WTC11 (cell line): ENCODE measurements at regions not wholly inside any gene's neighbourhood (a gene's known extent, or its start where the extent isn't known, plus 50 kb on each side); places are given as distances from the start of the nearest gene placed in this dataset.

Experiments used
- CREM ChIP-seq: sonication (generic); formaldehyde crosslinking; IDR thresholded peaks from 2 replicates; pipeline ENCODE4 v1.8.1; 2022; ENCODE audit warnings: mild to moderate bottlenecking, missing genetic modification reagents, moderate library complexity
- CTCF ChIP-seq: fragments of 200-600 bp; IDR thresholded peaks from 2 replicates; pipeline ENCODE4 v1.8.0; 2022; ENCODE audit warnings: antibody characterized with exemption
- MAX ChIP-seq: sonication (generic); formaldehyde crosslinking; IDR thresholded peaks from 2 replicates; pipeline ENCODE4 v1.8.0; 2022; ENCODE audit warnings: mild to moderate bottlenecking, missing genetic modification reagents
- NR1H2 ChIP-seq: sonication (generic); formaldehyde crosslinking; IDR thresholded peaks from 2 replicates; pipeline ENCODE4 v1.9.0; 2021; ENCODE audit warnings: mild to moderate bottlenecking, moderate library complexity, missing genetic modification reagents
- SMAD3 ChIP-seq: sonication (generic); formaldehyde crosslinking; IDR thresholded peaks from 2 replicates; pipeline ENCODE4 v1.8.0; 2022; ENCODE audit warnings: missing genetic modification reagents, mild to moderate bottlenecking, borderline replicate concordance
- TCF7 ChIP-seq: sonication (generic); formaldehyde crosslinking; IDR thresholded peaks from 2 replicates; pipeline ENCODE4 v1.8.0; 2022; ENCODE audit warnings: mild to moderate bottlenecking, low read depth, missing genetic modification reagents, moderate library complexity
- ZNF138 ChIP-seq: sonication (generic); formaldehyde crosslinking; conservative IDR thresholded peaks from 2 replicates; pipeline ENCODE4 v1.8.1; 2022; ENCODE audit warnings: mild to moderate bottlenecking, moderate library complexity, missing genetic modification reagents
- ZNF219 ChIP-seq: sonication (generic); formaldehyde crosslinking; IDR thresholded peaks from 2 replicates; pipeline ENCODE4 v1.8.0; 2023; ENCODE audit warnings: missing genetic modification reagents, mild to moderate bottlenecking, borderline replicate concordance
- ZSCAN18 ChIP-seq: fragments of 250-450 bp; sonication (Bioruptor Pico); IDR thresholded peaks from 2 replicates; pipeline ENCODE4 v2.1.2; 2022; ENCODE audit warnings: mild to moderate bottlenecking, moderate library complexity

- no peak for TF ChIP-seq CTCF
- no peak for TF ChIP-seq MAX
- no peak for TF ChIP-seq TCF7 (CRISPR knock-in tag)
- no peak for TF ChIP-seq ZNF219 (CRISPR knock-in tag)
- no peak for TF ChIP-seq NR1H2
- no peak for TF ChIP-seq ZSCAN18
- no peak for TF ChIP-seq ZNF138 (CRISPR knock-in tag)
- no peak for TF ChIP-seq SMAD3 (CRISPR knock-in tag)
- TF ChIP-seq CREM (CRISPR knock-in tag), result no peak
These were observed 102.3 kb downstream of the ZNF608 start for GRCh38 chr5:124644138-124644537.
